RWPE1 (cell line): ENCODE measurements at regions not wholly inside any gene's neighbourhood (a gene's known extent, or its start where the extent isn't known, plus 50 kb on each side); places are given as distances from the start of the nearest gene placed in this dataset.

Experiments
- CTCF ChIA-PET: fragments of 350-600 bp; sonication (Branson Sonifier 250); formaldehyde crosslinking; extraction: SDS; loops from one replicate; lab custom pipeline; 2021; lab: Yijun Ruan, JAX
- POLR2A ChIA-PET: fragments of 400-600 bp; formaldehyde crosslinking; extraction: SDS; loops from one replicate; lab custom pipeline; 2020; ENCODE audit warnings: antibody characterized with exemption; ENCODE audit not compliant: low non-redundant PET; lab: Yijun Ruan, JAX
- DNase-seq: peaks from one replicate; pipeline ENCODE4 v3.0.0; 2012; ENCODE audit warnings: low spot score
- H3K27ac ChIP-seq: fragments of 450-650 bp; 2 replicates; pipeline ENCODE4 v1.5.1; 2017
- TF ChIP-seq, protein P1 (sequence below): fragments of 450-650 bp; conservative IDR thresholded peaks from 2 replicates; pipeline ENCODE4 v1.5.1; 2017; ENCODE audit warnings: low read depth, mild to moderate bottlenecking

DNA sequence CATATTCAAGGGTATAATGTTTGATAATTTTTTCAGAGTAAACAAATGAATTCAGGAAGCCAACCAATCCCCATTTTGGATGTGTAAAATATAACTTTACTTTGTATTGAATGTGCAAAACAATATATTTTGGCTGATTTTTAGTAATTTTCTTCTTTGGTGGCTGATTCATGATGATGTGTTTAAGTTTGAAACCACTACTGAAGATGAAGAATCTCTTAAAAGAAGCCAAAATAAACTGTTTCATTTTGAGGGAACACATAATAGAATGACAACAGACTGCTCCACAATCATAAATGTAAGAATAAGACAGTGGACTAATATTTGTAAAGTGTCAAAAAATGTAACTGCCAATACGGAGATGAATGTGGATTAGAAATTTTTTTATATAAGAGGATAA lies 52.5 kb upstream of the TRIM43 start:
- H3K27ac ChIP-seq: no peak overlapping the region
- DNase-seq: no peak
- ChIA-PET POLR2A (no interaction called here), CTCF (no interaction called here)
- TF ChIP-seq, protein P1, sequence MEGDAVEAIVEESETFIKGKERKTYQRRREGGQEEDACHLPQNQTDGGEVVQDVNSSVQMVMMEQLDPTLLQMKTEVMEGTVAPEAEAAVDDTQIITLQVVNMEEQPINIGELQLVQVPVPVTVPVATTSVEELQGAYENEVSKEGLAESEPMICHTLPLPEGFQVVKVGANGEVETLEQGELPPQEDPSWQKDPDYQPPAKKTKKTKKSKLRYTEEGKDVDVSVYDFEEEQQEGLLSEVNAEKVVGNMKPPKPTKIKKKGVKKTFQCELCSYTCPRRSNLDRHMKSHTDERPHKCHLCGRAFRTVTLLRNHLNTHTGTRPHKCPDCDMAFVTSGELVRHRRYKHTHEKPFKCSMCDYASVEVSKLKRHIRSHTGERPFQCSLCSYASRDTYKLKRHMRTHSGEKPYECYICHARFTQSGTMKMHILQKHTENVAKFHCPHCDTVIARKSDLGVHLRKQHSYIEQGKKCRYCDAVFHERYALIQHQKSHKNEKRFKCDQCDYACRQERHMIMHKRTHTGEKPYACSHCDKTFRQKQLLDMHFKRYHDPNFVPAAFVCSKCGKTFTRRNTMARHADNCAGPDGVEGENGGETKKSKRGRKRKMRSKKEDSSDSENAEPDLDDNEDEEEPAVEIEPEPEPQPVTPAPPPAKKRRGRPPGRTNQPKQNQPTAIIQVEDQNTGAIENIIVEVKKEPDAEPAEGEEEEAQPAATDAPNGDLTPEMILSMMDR: no peak

DNA sequence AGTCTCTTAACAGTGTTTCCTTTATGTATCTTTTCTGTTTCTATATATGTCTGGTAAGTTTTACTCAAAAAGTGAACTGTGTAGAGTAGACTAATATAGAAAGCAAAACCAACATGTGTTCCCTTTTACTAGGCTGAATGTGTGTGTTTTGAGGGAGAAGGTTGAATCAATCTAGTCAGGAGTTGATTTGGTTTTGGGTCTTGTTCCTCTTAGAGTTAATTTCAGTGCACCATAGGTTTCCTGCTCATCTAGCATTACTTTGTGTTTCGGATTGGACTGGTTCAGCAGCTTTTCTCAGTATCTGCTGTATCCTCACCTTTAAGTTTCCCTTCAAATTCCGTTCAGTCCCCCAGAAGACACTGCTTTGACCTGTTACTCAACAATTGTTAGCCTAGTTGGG lies 52.0 kb upstream of the TRIM43 start:
- ChIA-PET CTCF (no interaction called here), POLR2A (interaction anchor here (0.6 kb wide), 1 partner anchor 204 kb away, joined by 3 read pairs; no protein-coding TSS in a partner anchor)
- no peak overlapping the region for H3K27ac ChIP-seq
- no peak for DNase-seq
- TF ChIP-seq, protein P1: no peak
